Activated CD4-positive, CD25-positive, alpha-beta regulatory T cell treated with anti-CD3 and anti-CD28 coated beads, Interleukin-2, amount 50 U/mL, for 16 hours (primary cell): ENCODE measurements at regions not wholly inside any gene's neighbourhood (a gene's known extent, or its start where the extent isn't known, plus 50 kb on each side); places are given as distances from the start of the nearest gene placed in this dataset.
"Not testable (repeated sequence)": the region's sequence is repeated elsewhere in the genome, so short reads cannot be mapped to it uniquely, and the experiment has no call there.

ENCODE experiments used
- DNase-seq: peaks from one replicate; pipeline ENCODE4 v3.0.0-alpha.2; 2020; ENCODE audit warnings: low read depth, low spot score

GRCh38 chr16:5188318-5188988 lies 90.9 kb upstream of the EEF2KMT start:
- no peak for DNase-seq

GRCh38 chr16:5187402-5187952 lies 89.9 kb upstream of the EEF2KMT start:
- DNase-seq: no peak

- DNase-seq: no peak
Observed at GRCh38 chr16:5186381-5186903, 88.8 kb upstream of the EEF2KMT start.

- no peak for DNase-seq
Observed at GRCh38 chr16:5176505-5176904, 78.9 kb upstream of the EEF2KMT start.

- no peak for DNase-seq
Observed at GRCh38 chr16:5175266-5175665, 77.7 kb upstream of the EEF2KMT start.

GRCh38 chr16:5166486-5166885 lies 68.9 kb upstream of the EEF2KMT start:
- DNase-seq: no peak

- not testable (repeated sequence) for DNase-seq
Observed at GRCh38 chr16:5165429-5165828, 67.8 kb upstream of the EEF2KMT start.

GRCh38 chr16:5162801-5163200 lies 65.2 kb upstream of the EEF2KMT start:
- DNase-seq: not testable (repeated sequence)

GRCh38 chr16:5161888-5162287 lies 64.3 kb upstream of the EEF2KMT start:
- DNase-seq: not testable (repeated sequence)

- DNase-seq: not testable (repeated sequence)
Observed at GRCh38 chr16:5160010-5160409, 62.4 kb upstream of the EEF2KMT start.

- DNase-seq: not testable (repeated sequence)
Observed at GRCh38 chr16:5159537-5159936, 61.9 kb upstream of the EEF2KMT start.

- DNase-seq: no peak
Observed at GRCh38 chr16:5158494-5158893, 60.9 kb upstream of the EEF2KMT start.

GRCh38 chr16:5156486-5156885 lies 58.9 kb upstream of the EEF2KMT start:
- DNase-seq: not testable (repeated sequence)

GRCh38 chr16:5154006-5154405 lies 56.4 kb upstream of the EEF2KMT start:
- not testable (repeated sequence) for DNase-seq

GRCh38 chr16:5151409-5151808 lies 53.8 kb upstream of the EEF2KMT start:
- DNase-seq: not testable (repeated sequence)
